GM19452 (cell line): ENCODE measurements at regions not wholly inside any gene's neighbourhood (a gene's known extent, or its start where the extent isn't known, plus 50 kb on each side); places are given as distances from the start of the nearest gene placed in this dataset.
"Not testable (repeated sequence)": the region's sequence is repeated elsewhere in the genome, so short reads cannot be mapped to it uniquely, and the experiment has no call there.

Source experiments
- ATAC-seq: cut with Tn5 transposase; IDR thresholded peaks from one replicate; pipeline ENCODE4 v1.9.1; 2021; ENCODE audit not compliant: unreplicated experiment

DNA sequence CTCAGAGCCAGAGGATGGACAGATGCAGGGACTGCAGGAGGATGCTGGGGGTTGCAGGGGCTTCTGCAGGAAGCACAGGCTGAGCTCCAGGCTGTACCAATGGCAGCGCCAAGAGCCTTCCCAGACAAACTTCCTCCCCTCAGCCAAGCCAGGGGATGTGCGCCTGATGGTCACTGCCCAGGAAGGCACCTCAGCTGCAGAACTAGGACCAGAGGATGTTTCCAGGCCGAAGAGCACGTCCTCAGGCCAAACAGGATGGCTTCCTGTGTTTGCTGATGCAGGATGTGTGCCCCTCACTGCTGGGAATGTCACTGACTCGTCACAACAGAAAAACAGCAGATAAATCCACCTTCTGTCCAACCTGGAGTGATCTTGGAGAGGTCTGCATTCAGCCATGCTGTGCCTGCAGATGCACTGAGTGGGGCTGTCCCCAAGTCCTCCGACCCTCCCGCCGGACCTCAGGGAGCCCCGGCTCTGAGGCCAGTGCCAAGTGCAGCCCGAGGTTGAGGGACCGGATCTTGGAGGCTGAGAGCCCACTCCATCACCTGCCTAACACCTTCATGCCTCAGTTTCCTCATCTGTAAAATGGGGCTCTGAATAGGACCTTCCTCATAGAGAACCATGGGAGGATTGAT is 152.5 kb upstream of the CHST15 start:
- ATAC-seq = no peak

DNA sequence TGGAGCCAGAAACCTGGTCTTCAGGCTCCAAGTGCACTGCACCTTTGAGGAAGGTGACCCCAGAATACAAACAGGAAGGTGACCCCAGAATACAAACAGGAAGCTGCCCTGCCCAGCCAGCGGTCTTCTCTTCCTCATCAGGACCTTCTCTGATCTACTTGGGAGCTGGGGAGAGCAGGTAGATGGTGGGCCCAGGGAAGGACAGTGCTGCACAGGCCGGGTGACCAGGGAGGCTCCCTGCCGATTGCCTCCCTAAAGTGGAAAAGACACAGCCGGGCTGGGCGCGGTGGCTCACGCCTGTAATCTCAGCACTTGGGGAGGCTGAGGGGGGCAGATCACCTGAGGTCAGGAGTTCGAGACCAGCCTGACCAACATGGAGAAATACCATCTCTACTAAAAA is 151.8 kb upstream of the CHST15 start:
- ATAC-seq = no peak

DNA sequence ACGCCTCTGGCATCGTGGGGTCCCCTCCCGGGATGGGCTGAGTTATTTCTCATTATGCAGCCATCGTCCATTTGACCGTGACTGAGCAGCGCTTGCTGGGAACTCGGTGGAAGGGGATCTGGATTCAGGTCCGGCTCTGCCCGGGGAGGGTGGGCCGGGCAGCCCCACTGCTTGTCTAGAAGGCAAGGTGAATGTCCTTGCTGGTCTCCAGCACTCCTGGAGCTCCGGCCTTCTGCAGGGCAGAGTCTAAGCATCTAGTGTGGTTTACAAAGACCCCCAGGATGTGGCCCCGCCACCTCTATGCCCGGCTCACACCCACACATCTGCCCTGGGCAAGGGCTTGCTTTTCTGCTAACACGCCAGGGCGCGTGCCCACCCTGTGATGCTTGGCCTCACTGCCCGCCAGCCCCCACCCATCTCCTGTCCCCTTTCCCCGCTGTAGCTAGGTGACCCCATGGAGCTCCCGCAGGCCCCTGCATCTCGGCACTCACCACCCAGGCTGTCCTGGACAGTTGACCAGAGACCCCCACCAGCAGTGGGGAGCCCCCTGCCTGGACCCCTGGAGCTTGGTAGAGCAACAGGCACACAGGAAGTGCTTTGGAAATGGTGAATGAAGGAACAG is 151.0 kb upstream of the CHST15 start:
- ATAC-seq = no peak

DNA sequence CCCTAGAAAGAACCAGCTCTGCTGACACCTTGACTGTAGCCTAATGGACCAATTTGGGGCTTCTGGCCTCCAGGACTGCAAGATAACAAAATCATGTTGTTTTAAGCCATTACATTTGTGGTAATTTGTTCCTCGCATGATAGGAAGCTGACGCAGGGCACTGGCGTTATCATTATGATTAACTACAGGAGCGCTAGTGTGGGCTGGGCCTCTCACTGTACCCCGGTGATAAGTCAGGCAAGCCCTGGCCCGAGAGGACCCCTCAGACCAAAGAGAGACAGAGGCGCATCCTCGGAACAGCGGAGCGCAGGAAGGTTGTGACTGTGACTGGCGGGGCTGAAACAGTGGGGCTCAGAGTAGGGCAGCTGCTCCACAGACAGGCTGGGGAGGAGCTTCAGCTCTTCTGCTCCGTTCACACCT is 150.3 kb upstream of the CHST15 start:
- no peak for ATAC-seq

DNA sequence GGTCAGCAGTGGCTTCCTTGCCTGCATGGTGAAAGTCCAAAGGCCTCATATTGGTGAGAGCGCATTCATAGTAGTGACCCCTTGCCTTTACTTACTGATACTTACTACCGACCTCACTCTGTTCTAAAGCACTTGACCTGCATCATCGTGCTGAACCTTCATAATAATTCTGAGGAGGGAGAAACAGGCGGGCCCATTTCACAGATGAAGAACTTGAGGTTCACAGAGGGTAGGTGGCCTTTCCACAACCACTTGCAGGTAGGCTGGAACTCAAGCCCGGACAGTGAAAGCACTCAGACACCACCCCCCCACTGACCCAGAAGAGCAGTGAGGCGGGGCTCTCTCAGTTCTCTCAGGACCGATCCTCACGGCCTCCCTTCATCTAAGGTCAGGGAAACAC is 149.4 kb upstream of the CHST15 start:
- ATAC-seq = no peak

DNA sequence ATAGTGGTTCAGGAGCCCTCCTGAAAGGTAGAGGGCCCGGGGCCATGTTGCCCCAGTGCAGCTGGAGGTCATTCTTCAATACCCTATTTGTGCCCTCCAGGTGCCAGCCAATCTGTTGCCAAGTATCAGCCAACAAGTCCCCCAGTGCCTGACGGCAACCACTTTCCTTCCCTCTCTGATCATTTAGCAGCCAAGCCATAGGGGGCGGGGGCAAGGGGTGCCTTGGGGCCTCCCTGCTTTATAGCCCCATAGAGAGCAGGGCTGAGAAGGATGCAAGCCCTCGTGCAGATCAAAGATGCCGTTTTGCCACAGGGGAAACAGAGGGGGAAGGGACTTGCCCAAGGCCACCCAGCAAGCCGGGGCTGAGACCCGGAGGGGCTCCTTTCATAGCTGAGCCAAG is 149.0 kb upstream of the CHST15 start:
- no peak for ATAC-seq

DNA sequence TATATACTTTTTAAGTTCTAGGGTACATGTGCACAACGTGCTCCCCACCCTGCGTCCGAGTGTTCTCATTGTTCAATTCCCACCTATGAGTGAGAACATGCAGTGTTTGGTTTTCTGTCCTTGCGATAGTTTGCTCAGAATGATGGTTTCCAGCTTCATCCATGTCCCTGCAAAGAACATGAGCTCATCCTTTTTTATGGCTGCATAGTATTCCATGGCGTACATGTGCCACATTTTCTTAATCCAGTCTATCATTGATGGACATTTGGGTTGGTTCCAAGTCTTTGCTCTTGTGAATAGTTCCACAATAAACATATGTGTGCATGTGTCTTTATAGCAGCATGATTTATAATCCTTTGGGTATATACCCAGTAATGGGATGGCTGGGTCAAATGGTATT is 148.1 kb upstream of the CHST15 start:
- ATAC-seq = not testable (repeated sequence)

DNA sequence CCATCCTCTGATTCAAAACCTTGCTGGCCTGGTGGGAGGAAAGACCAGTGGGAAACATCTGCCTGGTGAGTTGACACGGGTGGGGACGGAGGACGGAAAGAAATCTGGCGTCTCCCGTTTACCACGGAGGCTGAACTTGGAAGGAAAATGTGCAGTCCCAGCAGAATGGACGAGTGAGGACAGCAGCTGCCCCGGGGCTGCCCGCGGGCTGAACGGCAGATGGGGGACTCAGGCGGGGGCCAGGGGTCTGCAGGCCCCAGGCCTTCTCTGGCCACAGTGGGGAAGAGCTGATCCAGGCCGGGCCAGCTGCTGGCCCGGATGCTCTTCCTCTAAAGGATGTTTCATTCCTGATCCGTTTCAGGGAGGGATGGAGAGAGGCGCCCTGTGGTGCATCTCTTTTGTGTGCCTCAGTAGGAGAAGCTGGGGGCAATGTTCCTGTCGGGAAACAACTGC is 147.5 kb upstream of the CHST15 start:
- ATAC-seq = no peak

DNA sequence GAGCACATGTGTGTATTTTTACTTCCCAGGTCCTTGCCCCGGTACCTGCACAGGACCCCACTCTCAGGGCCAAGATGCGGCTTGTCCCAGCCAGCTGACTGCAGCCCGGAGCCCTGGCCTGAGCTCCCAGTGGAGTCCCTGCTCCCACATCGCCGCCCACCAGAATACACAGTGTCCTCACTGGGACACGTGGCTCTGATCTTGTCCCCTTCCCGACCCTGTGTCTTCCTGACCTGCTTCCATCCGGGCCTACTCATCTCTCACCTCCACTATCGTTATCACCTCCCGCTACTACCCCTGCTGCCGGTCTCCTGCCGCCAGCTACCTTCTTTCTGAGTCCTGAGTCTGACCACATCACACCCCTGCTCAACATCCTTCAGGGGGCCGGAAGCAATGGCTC is 146.3 kb upstream of the CHST15 start:
- no peak for ATAC-seq

DNA sequence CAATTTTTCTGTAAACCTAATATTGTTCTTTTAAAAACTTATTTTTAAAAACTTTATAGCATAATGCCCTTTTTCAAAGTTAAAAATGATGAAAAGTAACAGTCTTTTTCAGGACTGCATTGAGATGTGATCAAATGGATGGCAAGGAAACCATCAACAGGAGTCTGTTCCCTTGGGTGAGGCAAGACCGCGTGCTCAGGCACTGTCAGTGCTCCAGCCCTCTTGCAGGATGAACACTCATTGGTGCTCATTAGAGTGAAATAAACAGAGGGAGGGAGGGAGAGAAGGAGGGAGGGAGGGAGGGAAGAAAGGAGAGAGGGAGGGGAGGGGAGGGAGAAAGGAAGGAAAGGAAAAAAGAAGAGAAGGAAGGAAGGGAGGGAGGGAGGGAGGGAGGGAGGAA is 145.7 kb upstream of the CHST15 start:
- ATAC-seq = no peak

DNA sequence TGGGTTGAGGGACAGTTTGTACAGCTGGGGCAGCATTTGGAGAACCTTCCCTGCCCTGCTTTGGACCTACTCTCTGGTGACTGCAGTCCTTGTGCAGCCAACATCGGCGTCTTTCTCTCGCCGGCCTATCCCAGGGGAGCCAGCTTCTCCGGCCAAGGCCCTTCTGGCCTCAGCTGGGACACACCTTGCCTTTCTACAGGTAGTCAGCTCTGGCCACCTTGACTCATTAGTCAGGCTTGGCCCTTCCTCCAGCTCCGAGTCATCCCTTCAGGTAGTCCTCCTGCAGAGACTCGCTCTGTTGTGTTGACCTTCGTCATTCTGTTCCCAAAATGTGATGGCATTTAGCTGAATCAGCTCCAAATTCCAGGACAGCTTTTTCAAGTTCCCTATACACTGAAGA is 145.0 kb upstream of the CHST15 start:
- no peak for ATAC-seq

DNA sequence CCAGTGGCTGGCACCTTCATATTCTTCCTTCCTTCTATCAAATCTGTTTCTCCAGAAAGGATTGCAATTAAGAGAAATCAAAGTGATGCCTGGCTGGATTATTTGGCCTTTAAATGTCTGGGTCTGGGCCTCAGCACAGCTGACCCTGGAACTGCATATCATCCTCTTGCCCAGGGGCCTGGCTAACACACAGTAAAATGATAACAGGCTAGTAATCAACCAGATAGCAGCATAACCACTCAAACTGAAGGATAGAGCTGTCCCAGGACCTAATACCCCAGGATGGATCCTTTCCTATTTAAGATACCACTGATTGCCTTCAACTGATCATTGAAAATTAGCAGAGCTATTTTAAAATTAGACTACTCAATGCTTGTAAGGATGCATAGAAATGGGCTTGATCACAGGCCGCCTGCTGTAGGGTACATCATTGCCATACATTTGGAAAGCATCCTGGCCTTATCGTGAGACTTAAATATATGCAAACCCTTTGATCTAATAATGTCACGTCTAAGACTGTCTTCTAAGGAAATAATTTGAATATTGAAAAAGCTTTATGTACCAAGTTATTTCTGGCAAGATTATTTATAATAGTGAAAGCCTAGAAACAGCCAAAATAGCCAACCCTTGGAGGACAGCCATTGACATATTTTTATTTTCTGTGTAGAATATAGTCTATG is 144.0 kb upstream of the CHST15 start:
- no peak for ATAC-seq

DNA sequence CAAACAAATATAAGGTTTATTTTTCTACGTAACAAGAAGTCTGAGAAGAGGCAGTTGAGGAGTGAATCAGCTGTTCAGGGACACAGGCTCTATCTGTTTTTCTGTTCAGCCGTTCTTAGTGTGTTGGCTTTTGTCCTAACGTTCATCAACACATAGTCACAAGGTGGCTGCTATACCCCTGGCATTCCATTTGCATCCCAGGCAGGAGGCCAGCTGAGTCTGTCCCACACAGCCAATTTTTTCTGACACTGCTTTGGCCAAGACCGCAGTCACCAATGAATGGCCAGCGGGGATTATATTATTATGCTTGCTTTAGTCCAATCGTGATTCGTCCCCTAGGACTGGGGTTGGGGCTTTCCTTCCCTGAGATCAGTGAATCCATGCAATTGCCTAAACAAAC is 143.4 kb upstream of the CHST15 start:
- ATAC-seq = no peak

DNA sequence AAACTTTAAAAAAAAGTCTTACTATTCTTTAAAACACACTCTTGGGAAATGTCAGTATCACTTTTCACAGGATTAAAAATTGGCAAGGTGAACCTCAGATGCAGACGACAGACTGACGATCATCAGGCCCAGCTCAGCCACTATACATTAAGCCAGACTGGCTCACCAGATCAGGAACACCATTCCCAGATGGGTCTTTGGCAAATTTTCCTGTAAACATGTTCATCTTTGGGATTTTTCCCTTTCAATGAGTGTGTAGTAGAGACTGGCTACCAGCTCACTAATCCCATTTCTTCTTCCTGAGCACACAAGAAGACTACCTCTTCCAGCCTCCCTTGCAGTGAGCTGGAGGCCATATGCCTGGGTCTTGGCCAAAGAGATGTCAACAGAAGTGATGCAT is 142.7 kb upstream of the CHST15 start:
- no peak for ATAC-seq

DNA sequence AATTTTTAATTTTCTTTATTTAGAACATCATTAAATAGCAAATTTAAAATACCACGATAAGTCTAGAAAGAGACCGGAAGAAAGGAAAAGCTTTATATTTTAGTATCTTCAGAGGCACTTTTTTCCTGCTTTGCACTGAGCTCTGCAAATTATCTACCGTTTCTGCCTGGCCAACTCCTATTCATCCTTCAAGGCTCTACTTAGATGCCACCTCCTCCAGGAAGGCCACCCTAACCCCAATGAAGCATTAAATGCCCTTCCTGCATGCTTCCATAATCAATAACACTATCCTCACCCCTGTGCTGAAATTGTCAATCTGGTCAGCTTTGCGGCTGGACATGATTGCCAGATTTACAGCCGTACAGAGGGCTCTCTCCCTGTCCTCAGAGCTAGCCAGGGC is 141.8 kb upstream of the CHST15 start:
- ATAC-seq = no peak

DNA sequence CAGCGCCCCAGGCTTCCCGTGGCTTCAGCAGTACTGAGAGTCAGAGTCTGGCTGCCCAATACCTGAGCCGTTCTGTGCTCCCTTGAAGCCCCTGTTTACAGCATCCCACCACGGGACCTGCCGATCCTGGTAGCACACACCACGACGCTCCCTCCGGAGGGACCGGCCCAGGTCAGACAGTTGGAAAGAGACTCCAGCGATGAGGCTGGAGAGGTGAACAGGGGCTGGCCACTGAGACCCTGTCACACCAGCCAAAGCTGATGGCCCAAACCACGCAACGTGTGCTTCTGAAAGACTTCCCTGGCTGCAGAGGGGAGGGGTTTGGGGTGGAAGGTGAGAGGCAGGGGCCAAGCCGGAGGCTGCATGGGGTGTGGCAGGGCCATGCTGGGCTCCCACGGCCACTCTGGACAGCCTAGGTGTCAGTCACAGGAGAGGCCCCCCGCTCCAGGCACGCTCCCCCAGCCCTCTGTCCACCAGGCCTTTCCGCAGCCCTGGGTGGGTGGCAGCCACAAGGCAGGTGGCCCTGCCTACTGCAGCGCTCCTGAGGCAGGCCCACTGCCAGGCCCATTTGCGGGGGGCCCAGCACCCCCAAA is 140.2 kb upstream of the CHST15 start:
- no peak for ATAC-seq

DNA sequence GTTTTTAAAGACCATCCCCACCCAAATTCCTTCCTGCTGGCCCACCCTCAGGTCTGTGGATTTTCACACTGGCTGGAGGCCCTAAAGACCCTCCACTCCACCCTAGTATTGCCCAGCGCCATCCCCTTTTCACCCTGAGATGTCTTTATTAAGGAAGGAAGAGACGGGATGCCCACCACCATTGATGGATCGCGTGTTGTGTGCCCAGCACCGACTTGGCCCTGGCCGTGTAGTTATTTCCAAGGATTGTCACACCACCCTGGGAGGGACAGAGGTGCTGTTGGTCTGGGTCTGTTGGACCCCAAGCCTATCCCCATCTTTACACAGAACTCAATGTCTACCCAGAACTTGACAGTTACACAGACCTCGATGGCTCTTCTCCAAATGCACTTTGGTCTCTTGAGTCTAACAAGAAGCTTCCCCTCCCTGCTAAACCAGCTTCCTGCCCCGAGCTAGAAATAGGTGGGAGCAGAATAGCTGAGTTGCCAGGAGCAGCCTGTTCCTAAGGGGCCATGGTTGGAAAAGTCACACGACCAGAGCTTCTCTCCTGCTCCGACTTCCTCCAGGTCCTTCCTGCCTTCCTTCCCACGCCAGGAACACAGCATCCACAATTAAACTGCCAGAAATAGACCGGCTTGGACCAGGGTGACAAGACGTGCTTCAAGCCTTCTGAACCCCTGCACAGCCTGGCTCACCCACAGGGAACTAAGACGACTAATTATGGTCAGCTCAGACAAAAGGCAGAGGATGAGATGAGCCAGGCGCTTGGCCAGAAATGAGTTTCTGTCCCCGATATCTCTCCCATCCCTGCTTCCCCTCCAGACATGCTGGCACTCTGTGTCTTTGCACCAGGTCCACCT is 139.5 kb upstream of the CHST15 start:
- ATAC-seq = no peak

DNA sequence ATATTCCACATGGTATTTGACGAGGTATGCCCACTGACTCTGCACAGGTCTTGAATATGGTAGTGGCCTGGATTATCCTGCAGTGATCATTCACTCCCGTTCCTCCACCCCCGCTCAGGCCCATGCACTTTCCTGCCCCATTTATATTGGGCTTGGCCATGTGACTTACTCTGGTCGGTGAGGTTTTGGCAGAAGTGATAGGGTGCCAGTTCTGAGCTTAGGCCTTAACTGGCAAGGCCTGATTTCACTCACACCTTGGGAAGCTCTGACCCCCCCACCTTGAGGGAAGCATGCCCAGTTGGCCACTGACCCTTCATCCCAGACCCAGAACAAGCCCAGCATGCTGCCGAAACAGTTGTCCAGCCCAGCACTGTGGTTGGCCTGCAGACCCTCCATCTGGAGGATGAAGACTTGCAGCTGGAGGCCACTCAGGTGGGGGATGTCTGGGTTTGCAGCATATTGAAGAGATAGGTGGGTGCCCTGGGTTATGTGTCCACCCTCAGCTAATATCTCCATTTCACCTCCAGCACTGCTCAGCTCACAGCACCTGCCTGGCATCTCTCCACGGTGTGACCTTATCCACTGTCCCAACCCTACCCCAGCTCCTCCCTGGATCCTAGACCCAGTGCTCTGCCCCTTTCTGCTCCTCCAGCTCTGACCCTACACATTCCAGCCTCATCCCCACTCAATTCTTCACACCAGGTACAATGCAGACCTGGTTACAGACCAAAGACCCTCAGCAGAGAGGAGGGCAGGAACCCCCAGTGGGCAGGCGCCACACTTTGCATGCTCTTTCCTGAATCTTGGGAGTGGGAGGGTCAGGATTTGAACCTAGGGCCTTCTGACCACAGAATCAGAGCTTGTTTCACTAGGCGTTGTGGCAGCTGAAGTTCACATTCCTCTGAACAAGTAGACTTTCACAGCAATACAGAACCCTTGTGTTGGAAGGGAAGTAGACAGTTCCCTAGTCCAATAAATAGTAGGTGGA is 138.1 kb upstream of the CHST15 start:
- ATAC-seq = no peak

DNA sequence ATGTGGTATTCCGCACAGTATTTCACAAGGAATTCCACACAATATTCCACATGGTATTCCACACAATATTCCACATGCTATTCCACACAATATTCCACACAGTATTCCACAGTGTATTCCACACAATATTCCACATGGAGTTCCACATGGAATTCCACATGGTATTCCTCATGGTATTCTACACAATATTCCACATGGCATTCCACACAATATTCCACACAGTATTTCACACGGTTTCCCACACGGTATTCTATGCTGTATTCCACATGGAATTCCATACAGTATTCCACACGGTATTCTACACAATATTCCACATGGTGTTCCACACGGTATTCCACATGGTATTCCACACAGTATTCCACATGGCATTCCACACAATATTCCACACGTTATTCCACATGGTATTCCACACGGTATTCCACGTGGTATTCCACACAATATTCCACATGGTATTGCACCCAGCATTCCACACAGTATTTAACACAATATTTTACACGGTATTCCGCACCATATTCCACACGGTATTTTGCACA is 137.3 kb upstream of the CHST15 start:
- no peak for ATAC-seq
